Parathyroid adenoma (tissue), 2 donors: ENCODE measurements at regions not wholly inside any gene's neighbourhood (a gene's known extent, or its start where the extent isn't known, plus 50 kb on each side); places are given as distances from the start of the nearest gene placed in this dataset.
"Not testable (repeated sequence)": the region's sequence is repeated elsewhere in the genome, so short reads cannot be mapped to it uniquely, and the experiment has no call there.

Experiments used
- H2AFZ ChIP-seq: fragments of 300-600 bp; sonication (generic); one replicate; pipeline ENCODE4 v1.7.0; 2017; ENCODE audit warnings: antibody characterized with exemption, mild to moderate bottlenecking
- H3K27ac ChIP-seq: fragments of 300-600 bp; sonication (generic); one replicate; pipeline ENCODE4 v1.7.0; 2017
- H3K27me3 ChIP-seq: fragments of 300-600 bp; sonication (generic); one replicate; pipeline ENCODE4 v1.7.0; 2017; ENCODE audit warnings: low read length; ENCODE audit not compliant: control insufficient read depth, insufficient read depth
- H3K36me3 ChIP-seq: fragments of 300-600 bp; sonication (generic); one replicate; pipeline ENCODE4 v1.7.0; 2017; ENCODE audit warnings: low read length; ENCODE audit not compliant: control insufficient read depth, insufficient read depth
- H3K4me1 ChIP-seq: fragments of 300-600 bp; sonication (generic); one replicate; pipeline ENCODE4 v1.7.0; 2017; ENCODE audit warnings: control low read depth
- H3K4me2 ChIP-seq: fragments of 300-600 bp; sonication (generic); one replicate; pipeline ENCODE4 v1.7.0; 2017; ENCODE audit warnings: low read length
- H3K4me3 ChIP-seq: fragments of 300-600 bp; sonication (generic); one replicate; pipeline ENCODE4 v1.7.0; 2017; ENCODE audit warnings: low read depth, low read length
- H3K79me2 ChIP-seq: fragments of 300-600 bp; sonication (generic); one replicate; pipeline ENCODE4 v1.7.0; 2017; ENCODE audit warnings: control low read depth
- H3K9ac ChIP-seq: fragments of 300-600 bp; sonication (generic); one replicate; pipeline ENCODE4 v1.7.0; 2017; ENCODE audit warnings: mild to moderate bottlenecking
- H3K9me3 ChIP-seq: fragments of 300-600 bp; sonication (generic); one replicate; pipeline ENCODE4 v1.7.0; 2017; ENCODE audit warnings: low read length; ENCODE audit not compliant: control insufficient read depth
- TF ChIP-seq, protein P1 (sequence below): fragments of 300-600 bp; sonication (generic); IDR thresholded peaks from one replicate; pipeline ENCODE4 v1.7.0; 2017; ENCODE audit warnings: antibody characterized with exemption, mild to moderate bottlenecking
- donor health status: primary hyperparathyroidism.

DNA sequence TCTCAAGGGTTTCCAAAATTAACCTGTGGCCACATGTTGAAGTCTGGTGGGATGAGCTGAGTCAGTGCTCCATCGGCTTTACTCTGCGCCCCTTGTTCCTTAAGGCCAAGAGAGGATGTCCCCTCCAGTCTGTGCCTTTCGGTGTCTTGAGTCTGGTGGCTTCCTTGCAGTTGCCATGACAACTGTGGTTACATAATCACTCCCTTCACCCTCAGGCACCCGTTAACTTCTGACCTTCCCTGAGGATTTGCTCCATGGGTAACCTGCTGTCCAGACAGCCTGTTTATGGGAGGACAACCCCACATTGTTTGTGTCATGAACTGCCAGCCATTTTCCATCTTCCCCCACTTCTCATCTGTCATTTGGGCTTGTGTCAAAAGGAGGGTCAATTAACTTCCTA is 401.1 kb upstream of the LCORL start:
- Histone ChIP-seq H3K4me3 (no peak overlapping the region), H3K79me2 (no peaks in the 10 kb centered on the region), H3K4me1 (no peaks in the 10 kb centered on the region), H3K9ac (no peak overlapping the region), H3K9me3 (no peaks in the 10 kb centered on the region), H3K36me3 (no peaks in the 10 kb centered on the region), H2AFZ (no peak overlapping the region), H3K27ac (no peak overlapping the region), H3K4me2 (no peak overlapping the region), H3K27me3 (no peaks in the 10 kb centered on the region)
- TF ChIP-seq, protein P1, sequence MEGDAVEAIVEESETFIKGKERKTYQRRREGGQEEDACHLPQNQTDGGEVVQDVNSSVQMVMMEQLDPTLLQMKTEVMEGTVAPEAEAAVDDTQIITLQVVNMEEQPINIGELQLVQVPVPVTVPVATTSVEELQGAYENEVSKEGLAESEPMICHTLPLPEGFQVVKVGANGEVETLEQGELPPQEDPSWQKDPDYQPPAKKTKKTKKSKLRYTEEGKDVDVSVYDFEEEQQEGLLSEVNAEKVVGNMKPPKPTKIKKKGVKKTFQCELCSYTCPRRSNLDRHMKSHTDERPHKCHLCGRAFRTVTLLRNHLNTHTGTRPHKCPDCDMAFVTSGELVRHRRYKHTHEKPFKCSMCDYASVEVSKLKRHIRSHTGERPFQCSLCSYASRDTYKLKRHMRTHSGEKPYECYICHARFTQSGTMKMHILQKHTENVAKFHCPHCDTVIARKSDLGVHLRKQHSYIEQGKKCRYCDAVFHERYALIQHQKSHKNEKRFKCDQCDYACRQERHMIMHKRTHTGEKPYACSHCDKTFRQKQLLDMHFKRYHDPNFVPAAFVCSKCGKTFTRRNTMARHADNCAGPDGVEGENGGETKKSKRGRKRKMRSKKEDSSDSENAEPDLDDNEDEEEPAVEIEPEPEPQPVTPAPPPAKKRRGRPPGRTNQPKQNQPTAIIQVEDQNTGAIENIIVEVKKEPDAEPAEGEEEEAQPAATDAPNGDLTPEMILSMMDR: no peak

DNA sequence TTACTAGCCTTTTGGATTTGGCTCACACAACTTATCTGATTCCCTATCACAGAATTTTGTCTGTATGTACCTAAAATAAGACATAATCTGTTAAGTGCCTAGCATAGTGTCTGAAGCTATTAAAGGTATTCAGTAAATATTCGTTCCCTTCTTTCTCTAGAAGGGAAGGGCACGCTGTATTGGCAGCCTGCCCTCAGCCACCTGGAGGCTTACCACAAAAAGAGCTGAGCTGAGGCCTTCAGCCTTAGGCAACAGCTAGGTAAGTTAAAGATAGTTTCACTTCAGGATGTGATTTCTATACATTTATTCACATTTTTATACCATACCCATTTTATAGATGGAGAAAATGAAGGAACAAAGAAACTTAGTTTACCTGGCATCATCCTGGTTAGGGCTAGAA is 400.0 kb upstream of the LCORL start:
- Histone ChIP-seq H3K4me3 (no peak overlapping the region), H3K36me3 (no peaks in the 10 kb centered on the region), H3K27ac (no peak overlapping the region), H3K4me2 (no peak overlapping the region), H3K9ac (no peak overlapping the region), H2AFZ (no peak overlapping the region), H3K4me1 (no peaks in the 10 kb centered on the region), H3K9me3 (no peaks in the 10 kb centered on the region), H3K27me3 (no peaks in the 10 kb centered on the region), H3K79me2 (no peaks in the 10 kb centered on the region)
- TF ChIP-seq, protein P1: no peak

- no peaks in the 10 kb centered on the region for H3K27me3 ChIP-seq
- H3K27ac ChIP-seq: no peak overlapping the region
- H3K4me3 ChIP-seq: no peak overlapping the region
- H3K4me1 ChIP-seq: no peaks in the 10 kb centered on the region
- no peak overlapping the region for H3K9ac ChIP-seq
- H3K9me3 ChIP-seq: no peaks in the 10 kb centered on the region
- TF ChIP-seq, protein P1: no peak
- no peak overlapping the region for H2AFZ ChIP-seq
- no peak overlapping the region for H3K4me2 ChIP-seq
- no peaks in the 10 kb centered on the region for H3K36me3 ChIP-seq
- H3K79me2 ChIP-seq: no peaks in the 10 kb centered on the region
Observed at GRCh38 chr4:18419780-18420179, 398.2 kb upstream of the LCORL start.

GRCh38 chr4:18418195-18418898 is 396.8 kb upstream of the LCORL start:
- not testable (repeated sequence) for H3K27ac ChIP-seq, H3K27me3 ChIP-seq, H3K4me2 ChIP-seq, H3K9me3 ChIP-seq, H3K79me2 ChIP-seq, H3K36me3 ChIP-seq, H3K4me1 ChIP-seq, H3K9ac ChIP-seq, H3K4me3 ChIP-seq, H2AFZ ChIP-seq

- not testable (repeated sequence) for H3K27ac ChIP-seq, H3K4me1 ChIP-seq, H3K4me2 ChIP-seq
Observed at GRCh38 chr4:18417651-18418050, 396.1 kb upstream of the LCORL start.

DNA sequence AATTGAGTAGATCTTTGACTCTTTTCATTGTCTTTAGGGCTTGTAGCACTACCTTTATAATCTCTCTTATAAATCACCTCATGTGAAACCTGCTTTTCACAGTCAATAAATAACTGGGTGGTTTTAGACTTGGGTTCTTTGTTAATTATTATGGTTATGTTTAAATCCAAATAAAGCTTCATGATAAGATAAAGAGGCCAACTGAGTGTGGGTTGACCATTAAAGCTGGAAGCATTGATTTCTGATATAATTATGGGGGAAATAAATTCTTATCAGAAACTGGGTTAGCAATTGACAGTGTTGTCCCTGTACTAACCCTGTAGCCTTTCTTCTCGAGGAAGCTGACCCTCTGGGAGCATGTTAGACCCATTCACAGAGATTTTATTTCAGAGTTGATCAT is 384.7 kb upstream of the LCORL start:
- H3K9me3 ChIP-seq: no peaks in the 10 kb centered on the region
- H3K27ac ChIP-seq: no peak overlapping the region
- H3K9ac ChIP-seq: no peak overlapping the region
- no peaks in the 10 kb centered on the region for H3K79me2 ChIP-seq
- no peak overlapping the region for H3K4me2 ChIP-seq
- H2AFZ ChIP-seq: no peak overlapping the region
- no peaks in the 10 kb centered on the region for H3K4me1 ChIP-seq
- no peak overlapping the region for H3K4me3 ChIP-seq
- TF ChIP-seq, protein P1: no peak
- no peaks in the 10 kb centered on the region for H3K27me3 ChIP-seq
- H3K36me3 ChIP-seq: no peaks in the 10 kb centered on the region

More at GRCh38 chr4:18417651-18418050, 396.1 kb upstream of the LCORL start:
- not testable (repeated sequence) for H3K9me3 ChIP-seq, H3K9ac ChIP-seq, H3K79me2 ChIP-seq, H3K27me3 ChIP-seq, H2AFZ ChIP-seq, H3K4me3 ChIP-seq, H3K36me3 ChIP-seq
